GM10266 (cell line): ENCODE measurements at regions not wholly inside any gene's neighbourhood (a gene's known extent, or its start where the extent isn't known, plus 50 kb on each side); places are given as distances from the start of the nearest gene placed in this dataset.
"Not testable (repeated sequence)": the region's sequence is repeated elsewhere in the genome, so short reads cannot be mapped to it uniquely, and the experiment has no call there.

Source experiments
- DNase-seq: peaks from one replicate; pipeline ENCODE4 v3.0.0; 2012; ENCODE audit errors: extremely low spot score
- TF ChIP-seq, protein P1 (sequence below): IDR thresholded peaks from 2 replicates; pipeline ENCODE4 v1.5.1; 2012; ENCODE audit warnings: mild to moderate bottlenecking, low read depth; ENCODE audit not compliant: control insufficient read depth, insufficient read depth; ENCODE audit errors: missing control alignments

DNA sequence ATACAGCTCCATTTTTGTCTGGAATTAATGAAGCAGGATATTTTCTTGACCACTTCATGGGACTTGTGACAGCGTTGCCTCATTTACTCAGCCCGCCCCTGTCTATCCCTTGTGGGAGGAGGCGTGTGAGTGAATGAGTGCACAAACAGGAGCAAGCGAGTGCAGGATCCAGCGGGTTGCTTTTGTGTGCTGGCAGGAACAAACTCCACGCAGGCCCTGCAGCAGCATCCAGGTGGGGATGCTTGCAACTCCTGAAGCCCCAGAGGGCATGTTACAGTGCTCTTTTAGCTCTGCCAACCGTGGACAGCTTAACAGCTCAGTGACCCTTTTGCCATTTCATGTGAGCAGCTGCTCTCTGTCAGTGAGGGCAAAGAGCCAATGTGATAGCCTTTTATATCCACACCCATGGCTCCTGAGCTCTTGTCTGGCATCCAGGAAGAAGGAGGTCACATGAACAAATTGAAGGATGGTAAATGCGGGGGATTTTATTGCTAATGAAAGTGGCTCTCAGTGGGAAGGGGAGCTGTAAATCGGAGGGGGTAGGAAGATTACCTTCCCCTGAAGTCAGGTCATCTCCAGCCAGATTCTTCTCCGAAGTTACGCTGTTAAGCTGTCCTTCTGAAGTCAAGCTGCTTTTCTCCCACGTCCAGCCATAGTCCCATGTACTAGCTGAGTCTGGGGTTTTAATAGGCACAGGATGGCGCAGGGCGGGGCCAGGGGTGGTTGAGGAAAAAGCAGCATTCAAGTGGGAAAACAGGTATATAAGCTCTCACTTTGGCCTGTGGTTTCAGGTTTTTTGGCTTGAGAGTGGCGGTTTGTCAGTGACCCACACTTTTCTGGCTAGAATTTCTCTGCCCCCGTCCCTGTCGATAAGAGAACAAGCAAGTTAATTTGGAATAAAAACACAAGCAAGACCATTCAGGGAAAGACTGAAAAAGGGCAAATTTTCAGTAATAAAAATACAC, 714.7 kb upstream of the MBL2 start:
- TF ChIP-seq, protein P1, sequence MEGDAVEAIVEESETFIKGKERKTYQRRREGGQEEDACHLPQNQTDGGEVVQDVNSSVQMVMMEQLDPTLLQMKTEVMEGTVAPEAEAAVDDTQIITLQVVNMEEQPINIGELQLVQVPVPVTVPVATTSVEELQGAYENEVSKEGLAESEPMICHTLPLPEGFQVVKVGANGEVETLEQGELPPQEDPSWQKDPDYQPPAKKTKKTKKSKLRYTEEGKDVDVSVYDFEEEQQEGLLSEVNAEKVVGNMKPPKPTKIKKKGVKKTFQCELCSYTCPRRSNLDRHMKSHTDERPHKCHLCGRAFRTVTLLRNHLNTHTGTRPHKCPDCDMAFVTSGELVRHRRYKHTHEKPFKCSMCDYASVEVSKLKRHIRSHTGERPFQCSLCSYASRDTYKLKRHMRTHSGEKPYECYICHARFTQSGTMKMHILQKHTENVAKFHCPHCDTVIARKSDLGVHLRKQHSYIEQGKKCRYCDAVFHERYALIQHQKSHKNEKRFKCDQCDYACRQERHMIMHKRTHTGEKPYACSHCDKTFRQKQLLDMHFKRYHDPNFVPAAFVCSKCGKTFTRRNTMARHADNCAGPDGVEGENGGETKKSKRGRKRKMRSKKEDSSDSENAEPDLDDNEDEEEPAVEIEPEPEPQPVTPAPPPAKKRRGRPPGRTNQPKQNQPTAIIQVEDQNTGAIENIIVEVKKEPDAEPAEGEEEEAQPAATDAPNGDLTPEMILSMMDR, result no peak

DNA sequence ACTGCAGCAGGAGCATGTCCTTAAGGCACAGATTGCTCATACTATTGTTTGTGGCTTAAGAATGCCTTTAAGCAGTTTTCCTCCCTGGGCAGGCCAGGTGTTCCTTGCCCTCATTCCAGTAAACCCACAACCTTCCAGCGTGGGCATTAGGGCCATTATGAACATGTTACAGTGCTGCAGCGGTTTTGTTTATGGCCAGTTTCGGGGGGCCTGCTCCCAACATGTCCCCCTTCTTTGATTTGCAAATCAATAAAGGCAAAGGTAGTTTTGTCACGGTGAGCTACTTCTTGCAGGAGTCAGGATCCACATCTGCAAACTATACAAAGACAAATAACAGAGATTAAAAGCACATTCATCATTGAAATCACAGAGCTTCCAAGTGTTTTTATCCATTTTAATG, 712.8 kb upstream of the MBL2 start:
- DNase-seq, result not testable (repeated sequence)

More for the DNA sequence above, 714.7 kb upstream of the MBL2 start:
- no peak for DNase-seq

DNA sequence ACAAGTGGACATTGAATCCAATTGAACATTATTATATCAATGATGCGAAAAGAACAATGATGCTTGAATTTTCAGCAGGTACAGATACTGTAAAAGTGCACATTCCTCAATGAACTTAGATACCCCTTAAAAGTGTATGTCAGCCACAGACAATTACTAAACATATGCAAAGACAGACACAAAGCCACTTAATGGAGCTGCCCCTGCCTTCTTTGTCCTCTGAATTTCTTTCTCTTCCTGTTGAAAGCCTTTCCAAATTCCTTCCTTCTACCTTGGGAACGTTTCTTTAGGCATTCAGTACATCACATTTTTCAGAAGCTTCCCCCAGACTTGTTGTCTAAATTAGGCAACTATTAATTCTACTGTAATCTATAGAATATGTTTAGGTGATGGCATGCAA, 706.8 kb upstream of the MBL2 start:
- TF ChIP-seq, protein P1, result no peak
- DNase-seq, result no peak

DNA sequence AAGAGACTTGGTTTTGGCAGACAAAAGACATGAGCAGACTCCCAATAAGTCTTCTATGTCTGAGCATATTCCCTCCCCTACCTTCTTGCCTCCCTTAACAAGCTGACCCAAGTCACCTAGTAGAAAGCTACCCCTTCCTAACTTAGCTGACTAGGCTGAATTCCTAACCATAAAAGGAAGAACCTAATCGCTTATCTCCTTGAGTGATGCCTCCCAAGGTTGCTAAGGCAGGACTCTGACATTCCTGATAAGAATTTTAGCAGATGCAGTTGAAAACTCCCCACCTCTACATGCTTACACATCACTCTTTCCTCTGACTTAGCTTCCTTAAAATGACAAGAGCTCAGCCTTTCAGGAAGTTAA, 704.7 kb upstream of the MBL2 start:
- no peak for DNase-seq

DNA sequence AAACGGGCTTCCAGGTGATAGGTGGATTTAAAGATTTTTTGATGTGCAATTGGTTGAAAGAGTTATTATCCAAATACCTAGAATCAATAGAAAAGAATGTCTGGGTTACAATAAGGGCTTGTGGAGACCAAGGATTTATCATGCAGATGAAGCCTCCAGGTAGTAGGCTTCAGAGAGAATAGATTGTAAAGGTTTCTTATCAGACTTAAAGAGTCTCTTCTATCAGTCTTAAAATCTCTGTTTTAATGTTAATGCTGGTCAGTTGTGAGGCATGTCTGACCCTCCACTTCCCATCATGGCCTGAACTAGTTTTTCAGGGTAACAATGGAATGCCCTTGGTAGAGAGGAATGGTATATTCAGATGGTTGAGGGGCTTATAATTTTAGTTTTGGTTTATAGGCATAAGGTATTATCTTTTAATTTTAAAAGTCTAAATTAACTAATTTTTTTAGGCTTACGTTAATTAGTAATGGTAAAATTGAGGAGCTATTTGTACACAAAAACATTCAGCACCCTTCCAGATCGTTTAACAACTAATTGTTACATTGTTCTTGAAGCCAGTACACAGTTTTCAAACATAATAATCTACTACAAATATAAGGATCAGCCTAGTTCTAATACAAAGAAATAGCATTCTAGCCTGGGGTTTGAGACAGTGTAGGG, 704.2 kb upstream of the MBL2 start:
- DNase-seq, result no peak
- TF ChIP-seq, protein P1, result no peak

More for the DNA sequence above, 704.7 kb upstream of the MBL2 start:
- TF ChIP-seq, protein P1, result no peak

DNA sequence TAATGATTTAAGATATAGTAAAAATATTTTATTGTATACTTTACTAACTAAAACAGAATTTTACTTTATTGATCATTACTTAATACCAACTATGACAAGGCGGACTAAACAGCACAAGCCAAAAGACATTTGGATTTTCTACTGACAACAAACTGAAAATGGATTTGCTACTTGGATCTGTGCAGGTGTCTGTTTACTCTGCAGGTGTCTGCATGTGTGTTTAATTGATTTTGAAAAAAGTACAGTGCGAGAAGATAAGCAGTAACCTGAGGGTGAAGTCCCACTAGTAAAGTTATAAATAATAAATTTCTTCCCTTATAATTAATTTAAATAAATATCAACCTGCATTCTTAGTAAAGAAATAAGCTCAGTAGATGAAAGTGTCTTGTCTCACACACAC, 696.8 kb upstream of the MBL2 start:
- TF ChIP-seq, protein P1, result no peak
- DNase-seq, result no peak

DNA sequence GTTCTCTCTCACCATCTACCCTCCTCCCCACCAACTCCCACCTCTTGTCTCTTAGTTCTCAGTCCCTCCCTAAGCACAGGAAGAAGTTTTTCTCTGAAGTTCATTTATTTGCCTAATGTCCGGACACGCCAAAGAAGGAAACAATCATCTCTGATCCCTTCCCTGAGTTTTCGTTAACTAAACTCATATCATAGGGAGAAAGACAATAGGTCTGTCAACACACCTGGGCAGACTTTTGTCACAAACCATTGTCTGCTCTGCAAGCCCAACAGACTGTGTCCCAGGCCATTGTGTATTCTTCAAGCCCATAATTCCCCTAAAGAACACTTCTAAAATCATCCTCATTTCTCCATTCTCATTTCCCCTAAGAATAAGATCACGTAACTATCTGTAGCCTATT, 691.0 kb upstream of the MBL2 start:
- DNase-seq, result no peak
- TF ChIP-seq, protein P1, result no peak

DNA sequence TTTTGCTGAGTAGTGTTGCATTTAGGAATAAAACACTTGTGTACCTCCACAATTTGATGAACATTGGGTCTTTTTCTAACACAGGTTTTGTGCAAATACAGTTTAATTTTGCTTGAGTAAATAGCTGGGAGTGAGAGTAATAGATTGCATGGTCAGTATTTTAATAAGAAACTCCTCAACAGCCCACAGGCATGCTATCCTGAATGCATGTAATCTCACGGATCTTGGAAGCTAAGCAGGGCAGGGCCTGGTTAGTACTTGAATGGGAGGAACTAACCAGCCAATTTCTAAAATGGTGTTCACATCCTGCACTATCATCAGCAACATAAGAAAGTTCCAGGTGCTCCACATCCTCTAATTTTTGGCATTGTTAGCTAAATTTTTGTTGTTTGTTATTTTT, 685.4 kb upstream of the MBL2 start:
- DNase-seq, result no peak
- TF ChIP-seq, protein P1, result no peak
